ENCODE measurements at regions not wholly inside any gene's neighbourhood (a gene's known extent, or its start where the extent isn't known, plus 50 kb on each side); places are given as distances from the start of the nearest gene placed in this dataset.

- Histone ChIP-seq H3F3A (replicated peaks; ENCODE audit: insufficient read depth) (peaks cover 17% of the 10 kb centered on the region), H3K79me2 (ENCODE audit: insufficient read depth) (no peaks in the 10 kb centered on the region), H3K4me2 (no peak overlapping the region), H3K9ac (no peak overlapping the region), H2AFZ (ENCODE audit: low read depth) (no peak overlapping the region), H3K4me3 (ENCODE audit: low read depth in 2 of 2, low read length in 1 of 2) (no peak overlapping the region), H3K36me3 (replicated peaks in 1 of 2; ENCODE audit: control insufficient read depth in 1 of 2, insufficient read depth in 2 of 2, low read length in 1 of 2) (no peaks in the 10 kb centered on the region), H3K4me1 (ENCODE audit: control insufficient read depth in 1 of 2, insufficient read depth in 2 of 2, low read depth in 1 of 2, low read length in 1 of 2) (peaks cover 9 to 13% of the 10 kb centered on the region in 2 experiments), H3K27ac (ENCODE audit: low read depth in 2 of 2, low read length in 1 of 2) (no peak overlapping the region), H4K20me1 (ENCODE audit: insufficient read depth) (no peaks in the 10 kb centered on the region), H3K9me2 (no peaks in the 10 kb centered on the region), H3K9me3 (no peaks in the 10 kb centered on the region), H3K27me3 (ENCODE audit: insufficient read depth) (no peaks in the 10 kb centered on the region)
- TF ChIP-seq RFX5 (IDR thresholded peaks at IDR 0.05; ENCODE audit: low read length) (no peak), MEF2A (IDR thresholded peaks at IDR 0.05; ENCODE audit: borderline replicate concordance, low read depth) (no peak), GATA2 (CRISPR knock-in tag; IDR thresholded peaks at IDR 0.05) (no peak), IRF3 (IDR thresholded peaks at IDR 0.05; ENCODE audit: low read depth, low read length) (no peak), GABPA (IDR thresholded peaks at IDR 0.05; ENCODE audit: low read depth) (no peak), RAD21 (IDR thresholded peaks at IDR 0.05; ENCODE audit: low read length) (no peak), TEAD4 (IDR thresholded peaks at IDR 0.05; ENCODE audit: borderline replicate concordance, insufficient read depth) (no peak), MXI1 (IDR thresholded peaks at IDR 0.05; ENCODE audit: low read depth, low read length) (no peak), SMC3 (IDR thresholded peaks at IDR 0.05; ENCODE audit: low read depth, low read length) (no peak), YY1 (IDR thresholded peaks at IDR 0.05; ENCODE audit: low read depth) (no peak), NRF1 (IDR thresholded peaks at IDR 0.05; ENCODE audit: low read depth, low read length) (no peak), ELF1 (IDR thresholded peaks at IDR 0.05) (no peak)
- TF ChIP-seq, protein P1, sequence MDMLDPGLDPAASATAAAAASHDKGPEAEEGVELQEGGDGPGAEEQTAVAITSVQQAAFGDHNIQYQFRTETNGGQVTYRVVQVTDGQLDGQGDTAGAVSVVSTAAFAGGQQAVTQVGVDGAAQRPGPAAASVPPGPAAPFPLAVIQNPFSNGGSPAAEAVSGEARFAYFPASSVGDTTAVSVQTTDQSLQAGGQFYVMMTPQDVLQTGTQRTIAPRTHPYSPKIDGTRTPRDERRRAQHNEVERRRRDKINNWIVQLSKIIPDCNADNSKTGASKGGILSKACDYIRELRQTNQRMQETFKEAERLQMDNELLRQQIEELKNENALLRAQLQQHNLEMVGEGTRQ (IDR thresholded peaks at IDR 0.05; ENCODE audit: borderline replicate concordance, low read depth, low read length): no peak
- TF ChIP-seq, protein P2, sequence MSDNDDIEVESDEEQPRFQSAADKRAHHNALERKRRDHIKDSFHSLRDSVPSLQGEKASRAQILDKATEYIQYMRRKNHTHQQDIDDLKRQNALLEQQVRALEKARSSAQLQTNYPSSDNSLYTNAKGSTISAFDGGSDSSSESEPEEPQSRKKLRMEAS (IDR thresholded peaks at IDR 0.05; ENCODE audit: low read depth): no peak
- TF ChIP-seq, protein P3, sequence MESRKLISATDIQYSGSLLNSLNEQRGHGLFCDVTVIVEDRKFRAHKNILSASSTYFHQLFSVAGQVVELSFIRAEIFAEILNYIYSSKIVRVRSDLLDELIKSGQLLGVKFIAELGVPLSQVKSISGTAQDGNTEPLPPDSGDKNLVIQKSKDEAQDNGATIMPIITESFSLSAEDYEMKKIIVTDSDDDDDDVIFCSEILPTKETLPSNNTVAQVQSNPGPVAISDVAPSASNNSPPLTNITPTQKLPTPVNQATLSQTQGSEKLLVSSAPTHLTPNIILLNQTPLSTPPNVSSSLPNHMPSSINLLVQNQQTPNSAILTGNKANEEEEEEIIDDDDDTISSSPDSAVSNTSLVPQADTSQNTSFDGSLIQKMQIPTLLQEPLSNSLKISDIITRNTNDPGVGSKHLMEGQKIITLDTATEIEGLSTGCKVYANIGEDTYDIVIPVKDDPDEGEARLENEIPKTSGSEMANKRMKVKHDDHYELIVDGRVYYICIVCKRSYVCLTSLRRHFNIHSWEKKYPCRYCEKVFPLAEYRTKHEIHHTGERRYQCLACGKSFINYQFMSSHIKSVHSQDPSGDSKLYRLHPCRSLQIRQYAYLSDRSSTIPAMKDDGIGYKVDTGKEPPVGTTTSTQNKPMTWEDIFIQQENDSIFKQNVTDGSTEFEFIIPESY (IDR thresholded peaks at IDR 0.05; ENCODE audit: borderline replicate concordance, low read depth): no peak
- ChIA-PET CTCF (interaction anchor here (1.0 kb wide), 1 partner anchor 153 kb away, joined by 4 read pairs; no protein-coding TSS in a partner anchor), POLR2A (no interaction called here)
- WGBS (ENCODE audit: low lambda C conversion rate): 91% methylated on average over 2 of the region's 2 CpGs
- no peak for DNase-seq
Measured at GRCh38 chr11:13116491-13116890, 107.4 kb downstream of the RASSF10 start.

All from SK-N-SH (cell line).